ENCODE measurements at regions not wholly inside any gene's neighbourhood (a gene's known extent, or its start where the extent isn't known, plus 50 kb on each side); places are given as distances from the start of the nearest gene placed in this dataset.
"Not testable (repeated sequence)": the region's sequence is repeated elsewhere in the genome, so short reads cannot be mapped to it uniquely, and the experiment has no call there.

- H3K36me3 ChIP-seq (ENCODE audit: insufficient read depth, low read length, poor library complexity, severe bottlenecking), result no peaks in the 10 kb centered on the region
- no peak for TF ChIP-seq CTCF (conservative IDR thresholded peaks at IDR 0.05; ENCODE audit: low read depth, low read length)
- no peak for TF ChIP-seq EZH2 (IDR thresholded peaks at IDR 0.05; ENCODE audit: borderline replicate concordance, low read depth, low read length, poor library complexity, severe bottlenecking)
- H3K4me3 ChIP-seq (ENCODE audit: low read depth, low read length, poor library complexity, severe bottlenecking), result no peak overlapping the region
- H3K9me3 ChIP-seq (ENCODE audit: low read depth, low read length, poor library complexity, severe bottlenecking), result no peaks in the 10 kb centered on the region
- no TSS peak for BruUV-seq (replicated peaks)
- DNase-seq (ENCODE audit: low spot score), result no peak
- POLR2A ChIA-PET (ENCODE audit: low non-redundant PET), result no interaction called here
- intact Hi-C loops (cut with micrococcal nuclease; ENCODE audit: unreplicated experiment), result no loop called here
- H3K4me1 ChIP-seq (ENCODE audit: insufficient read depth, low read length, poor library complexity, severe bottlenecking), result no peaks in the 10 kb centered on the region
- H3K27ac ChIP-seq (ENCODE audit: low read depth, low read length, poor library complexity, severe bottlenecking), result no peak overlapping the region
- H3K27me3 ChIP-seq (replicated peaks; ENCODE audit: insufficient read depth, low read depth, low read length, poor library complexity), result peaks cover 13% of the 10 kb centered on the region
- CTCF ChIA-PET, result no interaction called here
Observed at GRCh38 chr15:39034816-39035215, 470.2 kb upstream of the RASGRP1 start.

- intact Hi-C loops (cut with micrococcal nuclease; ENCODE audit: unreplicated experiment); H3K4me3 ChIP-seq (ENCODE audit: low read depth, low read length, poor library complexity, severe bottlenecking); BruUV-seq (replicated peaks); DNase-seq (ENCODE audit: low spot score); H3K4me1 ChIP-seq (ENCODE audit: insufficient read depth, low read length, poor library complexity, severe bottlenecking); H3K9me3 ChIP-seq (ENCODE audit: low read depth, low read length, poor library complexity, severe bottlenecking); H3K27me3 ChIP-seq (replicated peaks; ENCODE audit: insufficient read depth, low read depth, low read length, poor library complexity); CTCF ChIA-PET; POLR2A ChIA-PET (ENCODE audit: low non-redundant PET); H3K36me3 ChIP-seq (ENCODE audit: insufficient read depth, low read length, poor library complexity, severe bottlenecking); H3K27ac ChIP-seq (ENCODE audit: low read depth, low read length, poor library complexity, severe bottlenecking): not testable (repeated sequence)
Observed at GRCh38 chr15:39037611-39038010, 473.0 kb upstream of the RASGRP1 start.

GRCh38 chr15:39040861-39041260 is 476.2 kb upstream of the RASGRP1 start:
- Histone ChIP-seq H3K27me3 (replicated peaks; ENCODE audit: insufficient read depth, low read depth, low read length, poor library complexity) (no peaks in the 10 kb centered on the region), H3K9me3 (ENCODE audit: low read depth, low read length, poor library complexity, severe bottlenecking) (no peaks in the 10 kb centered on the region), H3K4me3 (ENCODE audit: low read depth, low read length, poor library complexity, severe bottlenecking) (no peak overlapping the region), H3K27ac (ENCODE audit: low read depth, low read length, poor library complexity, severe bottlenecking) (no peak overlapping the region), H3K4me1 (ENCODE audit: insufficient read depth, low read length, poor library complexity, severe bottlenecking) (no peaks in the 10 kb centered on the region), H3K36me3 (ENCODE audit: insufficient read depth, low read length, poor library complexity, severe bottlenecking) (no peaks in the 10 kb centered on the region)
- no TSS peak for BruUV-seq (replicated peaks)
- ChIA-PET CTCF (no interaction called here), POLR2A (ENCODE audit: low non-redundant PET) (no interaction called here)
- no peak for DNase-seq (ENCODE audit: low spot score)
- intact Hi-C loops (cut with micrococcal nuclease; ENCODE audit: unreplicated experiment), result no loop called here
- no peak for TF ChIP-seq EZH2 (IDR thresholded peaks at IDR 0.05; ENCODE audit: borderline replicate concordance, low read depth, low read length, poor library complexity, severe bottlenecking)
- no peak for TF ChIP-seq CTCF (conservative IDR thresholded peaks at IDR 0.05; ENCODE audit: low read depth, low read length)

- CTCF ChIA-PET, result no interaction called here
Observed at GRCh38 chr15:39041979-39042495, 477.4 kb upstream of the RASGRP1 start.

More at GRCh38 chr15:39041979-39042495, 477.4 kb upstream of the RASGRP1 start:
- no peak overlapping the region for H3K27ac ChIP-seq (ENCODE audit: low read depth, low read length, poor library complexity, severe bottlenecking)
- no peaks in the 10 kb centered on the region for H3K27me3 ChIP-seq (replicated peaks; ENCODE audit: insufficient read depth, low read depth, low read length, poor library complexity)
- no peaks in the 10 kb centered on the region for H3K36me3 ChIP-seq (ENCODE audit: insufficient read depth, low read length, poor library complexity, severe bottlenecking)
- H3K9me3 ChIP-seq (ENCODE audit: low read depth, low read length, poor library complexity, severe bottlenecking), result no peaks in the 10 kb centered on the region
- BruUV-seq (replicated peaks), result no TSS peak
- POLR2A ChIA-PET (ENCODE audit: low non-redundant PET), result no interaction called here
- TF ChIP-seq EZH2 (IDR thresholded peaks at IDR 0.05; ENCODE audit: borderline replicate concordance, low read depth, low read length, poor library complexity, severe bottlenecking) (no peak), CTCF (conservative IDR thresholded peaks at IDR 0.05; ENCODE audit: low read depth, low read length) (no peak)
- no peak overlapping the region for H3K4me3 ChIP-seq (ENCODE audit: low read depth, low read length, poor library complexity, severe bottlenecking)
- no peak for DNase-seq (ENCODE audit: low spot score)
- no peaks in the 10 kb centered on the region for H3K4me1 ChIP-seq (ENCODE audit: insufficient read depth, low read length, poor library complexity, severe bottlenecking)
- intact Hi-C loops (cut with micrococcal nuclease; ENCODE audit: unreplicated experiment), result no loop called here
